ENCODE measurements at regions not wholly inside any gene's neighbourhood (a gene's known extent, or its start where the extent isn't known, plus 50 kb on each side); places are given as distances from the start of the nearest gene placed in this dataset.

DNA sequence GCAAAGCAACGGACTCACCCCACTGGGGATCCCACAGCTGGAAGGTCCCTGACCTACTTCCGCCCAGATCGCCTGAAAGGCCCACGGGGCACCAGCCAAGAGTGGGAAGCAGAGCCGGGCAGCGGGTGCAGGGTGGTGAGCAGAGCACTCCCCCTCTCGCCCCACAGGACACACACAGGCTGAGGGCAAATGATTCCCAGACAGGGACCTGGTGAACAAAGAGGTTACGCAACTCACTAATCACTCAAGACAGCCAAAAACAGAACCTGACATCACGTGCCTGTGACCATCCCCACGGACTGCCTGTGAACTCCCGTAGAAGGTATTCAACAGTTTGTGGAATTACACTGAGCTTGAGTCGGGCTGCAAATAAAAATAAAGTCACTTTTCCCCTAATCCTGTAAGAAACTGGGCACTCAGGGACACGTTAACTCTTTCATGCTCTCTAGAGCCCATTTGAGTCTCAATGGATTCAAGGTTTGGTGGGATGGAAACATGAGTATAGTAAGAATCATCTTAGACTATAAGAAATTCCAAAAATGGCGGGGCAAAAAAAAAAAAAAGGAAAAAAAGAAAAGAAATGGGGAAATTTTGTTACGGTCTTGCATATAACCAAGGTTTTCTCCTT lies 396.1 kb downstream of the SOX9 start:
- TF ChIP-seq CTCF (IDR thresholded peaks at IDR 0.05; ENCODE audit: extremely low read depth in 1 of 2, insufficient read depth in 1 of 2, low read depth in 1 of 2, low read length in 2 of 2) (no peak), MAX (IDR thresholded peaks at IDR 0.05; ENCODE audit: insufficient read depth, insufficient read length) (no peak)
